ENCODE measurements at regions not wholly inside any gene's neighbourhood (a gene's known extent, or its start where the extent isn't known, plus 50 kb on each side); places are given as distances from the start of the nearest gene placed in this dataset.
"Not testable (repeated sequence)": the region's sequence is repeated elsewhere in the genome, so short reads cannot be mapped to it uniquely, and the experiment has no call there.

DNA sequence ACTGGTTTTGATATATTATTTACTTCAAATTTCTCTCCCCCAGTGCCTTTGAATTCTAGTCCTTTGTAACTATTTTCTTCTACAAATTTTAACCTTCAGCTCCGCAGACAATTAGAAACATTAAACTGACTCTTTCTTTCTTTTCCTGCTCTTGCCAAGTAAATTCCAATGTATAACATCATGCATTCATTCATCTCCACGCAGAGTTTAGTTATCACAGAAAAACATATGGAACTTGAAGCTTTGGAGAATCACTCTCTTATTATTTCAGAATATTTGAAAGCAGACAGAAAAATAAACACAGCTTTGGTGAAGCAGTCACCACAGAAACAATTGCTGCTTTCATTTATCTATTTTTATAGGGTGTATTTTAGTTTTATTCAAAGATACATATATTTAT is 778.7 kb upstream of the CDH8 start:
- DNase-seq (ENCODE audit: low read depth): no peak

DNA sequence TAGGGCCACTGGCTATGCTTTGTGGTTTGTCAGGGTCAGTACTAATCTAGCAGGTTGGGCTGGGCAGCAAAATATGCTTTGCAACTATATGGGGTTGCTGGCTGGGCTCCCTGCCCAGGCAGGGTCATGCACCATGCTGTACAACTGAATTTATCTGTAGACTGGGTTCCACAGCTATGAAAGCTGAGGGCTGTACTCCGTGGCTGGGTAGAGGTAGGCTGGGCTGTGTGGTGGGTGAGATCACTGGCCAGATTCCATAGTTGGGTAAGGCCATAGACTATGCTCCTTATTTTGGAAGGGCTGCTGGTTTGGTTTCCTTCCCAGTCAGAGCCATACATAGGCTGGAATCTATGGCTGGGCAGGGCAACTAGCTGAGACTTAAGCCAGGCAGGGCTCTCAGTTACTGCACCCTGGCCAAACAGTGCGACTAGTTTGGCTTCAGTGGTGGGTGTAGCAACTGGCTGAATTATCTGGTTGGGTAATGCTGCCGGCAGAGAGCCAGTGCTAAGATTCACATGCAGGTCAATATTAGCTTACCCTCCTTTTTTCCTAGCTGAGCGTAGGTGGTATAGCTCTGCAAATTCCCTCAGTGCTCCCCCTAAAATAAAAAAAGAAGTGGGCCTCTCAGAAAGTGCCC is 769.1 kb upstream of the CDH8 start:
- no peak for DNase-seq (ENCODE audit: low read depth)

DNA sequence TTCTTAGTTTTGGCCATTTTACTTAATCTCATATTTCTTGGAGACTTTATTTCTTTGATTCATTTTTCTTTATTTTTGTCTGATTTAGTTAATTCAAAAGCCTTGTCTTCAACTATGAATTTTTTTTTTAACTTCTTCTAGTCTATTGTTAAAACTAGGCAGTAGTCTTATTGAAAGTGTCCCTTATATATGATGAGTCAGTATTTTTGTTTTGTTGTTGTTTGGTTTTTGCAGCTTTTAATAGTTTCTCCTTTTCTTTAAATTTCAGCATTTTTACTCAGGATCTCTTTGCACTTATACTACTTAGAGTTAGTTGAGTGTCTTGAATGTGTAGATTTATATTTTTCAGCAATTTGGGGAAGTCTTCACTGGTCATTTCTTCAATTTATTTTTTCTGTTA is 758.5 kb upstream of the CDH8 start:
- no peak for DNase-seq (ENCODE audit: low read depth)

DNA sequence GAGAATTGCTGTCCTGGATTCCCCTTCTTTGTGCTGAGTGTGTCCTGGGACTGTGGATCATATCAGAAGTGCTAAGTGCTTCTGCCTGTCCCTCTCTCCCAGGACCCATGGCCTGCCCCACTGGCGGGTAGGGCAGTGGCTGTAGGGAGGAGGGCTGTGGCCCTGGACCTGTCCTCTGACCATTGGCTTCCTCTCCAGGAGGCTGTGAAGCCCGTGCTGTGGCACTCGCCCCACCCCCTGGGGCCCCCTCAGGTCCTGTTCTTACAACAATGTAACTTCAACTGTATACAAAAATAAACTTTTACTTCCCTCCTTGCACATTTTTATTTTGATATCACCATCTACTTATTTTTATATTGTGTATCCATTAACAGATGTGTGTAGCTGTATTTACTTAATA is 743.8 kb upstream of the CDH8 start:
- not testable (repeated sequence) for DNase-seq (ENCODE audit: low read depth)

DNA sequence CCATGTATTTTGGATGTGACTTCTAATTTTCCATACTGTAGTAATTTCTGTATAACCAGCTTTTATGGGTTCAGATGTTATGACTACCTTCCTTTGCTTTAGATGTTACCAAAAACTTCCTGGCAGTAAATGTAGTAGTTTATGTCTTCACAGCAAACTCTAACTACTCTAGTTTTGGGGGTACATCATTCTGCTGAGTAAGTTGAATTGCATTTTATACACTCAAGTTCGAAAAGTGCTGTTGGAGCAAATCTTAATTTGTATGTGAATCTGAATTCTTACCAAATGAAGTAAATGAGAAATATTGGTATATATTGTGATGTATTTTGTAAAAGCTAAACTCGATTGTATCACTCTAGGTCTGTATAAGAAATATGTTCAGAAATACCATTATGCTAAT is 728.3 kb upstream of the CDH8 start:
- DNase-seq (ENCODE audit: low read depth): no peak

DNA sequence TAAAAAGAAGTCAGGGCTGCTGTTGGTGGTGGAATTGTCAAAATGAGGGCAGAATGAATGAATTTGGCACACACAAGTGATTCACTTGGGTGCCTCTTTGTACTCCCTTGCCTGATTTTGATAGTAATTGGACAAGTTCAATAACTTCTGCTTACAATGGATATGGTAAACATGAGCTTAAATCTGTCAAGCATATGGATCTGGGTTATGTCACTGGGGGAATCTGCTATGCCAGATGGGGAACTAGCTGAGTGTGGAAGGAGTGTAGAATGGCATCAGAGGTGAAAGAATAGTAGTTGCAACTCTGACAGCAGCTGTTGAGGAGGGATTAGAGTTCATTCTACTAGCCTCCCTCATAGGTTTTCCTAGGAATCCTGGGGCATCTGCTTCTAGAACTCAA is 724.2 kb upstream of the CDH8 start:
- no peak for DNase-seq (ENCODE audit: low read depth)

DNA sequence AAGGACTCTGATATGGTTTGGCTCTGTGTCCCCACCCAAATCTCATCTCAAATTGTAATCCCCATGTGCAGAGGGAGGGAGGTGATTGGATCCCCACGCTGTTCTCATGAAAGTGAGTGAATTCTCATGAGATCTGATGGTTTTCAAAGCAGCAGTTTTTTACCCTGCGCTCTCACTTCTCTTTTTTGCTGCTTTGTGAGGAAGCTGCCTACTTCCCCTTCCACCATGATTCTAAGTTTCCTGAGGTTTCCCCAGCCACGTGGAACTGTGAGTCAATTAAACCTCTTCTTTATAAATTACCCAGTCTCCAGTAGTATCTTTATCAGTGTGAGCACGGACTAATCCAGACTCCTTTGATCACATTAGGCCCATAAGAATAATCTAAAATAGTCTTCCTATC is 719.7 kb upstream of the CDH8 start:
- DNase-seq (ENCODE audit: low read depth): no peak

DNA sequence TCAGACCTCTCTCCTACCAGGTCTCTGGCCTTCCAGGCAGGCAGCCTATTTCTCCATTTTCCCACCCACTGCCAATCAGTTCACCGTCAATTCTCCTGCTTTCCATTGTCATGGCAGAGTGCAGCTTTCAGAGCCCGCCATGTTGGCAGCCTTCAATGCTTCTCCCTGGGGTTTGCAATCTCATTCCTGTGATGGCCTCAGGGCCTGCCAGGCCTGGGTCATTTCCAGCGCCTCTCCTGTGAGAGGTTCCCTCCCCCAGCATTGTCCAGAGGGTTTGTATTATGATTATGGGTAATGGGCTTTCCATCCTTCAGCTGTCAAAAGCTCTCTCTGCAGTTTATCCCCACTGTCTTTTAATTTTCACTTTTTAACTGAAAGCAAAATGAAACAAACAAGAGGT is 716.6 kb upstream of the CDH8 start:
- no peak for DNase-seq (ENCODE audit: low read depth)

DNA sequence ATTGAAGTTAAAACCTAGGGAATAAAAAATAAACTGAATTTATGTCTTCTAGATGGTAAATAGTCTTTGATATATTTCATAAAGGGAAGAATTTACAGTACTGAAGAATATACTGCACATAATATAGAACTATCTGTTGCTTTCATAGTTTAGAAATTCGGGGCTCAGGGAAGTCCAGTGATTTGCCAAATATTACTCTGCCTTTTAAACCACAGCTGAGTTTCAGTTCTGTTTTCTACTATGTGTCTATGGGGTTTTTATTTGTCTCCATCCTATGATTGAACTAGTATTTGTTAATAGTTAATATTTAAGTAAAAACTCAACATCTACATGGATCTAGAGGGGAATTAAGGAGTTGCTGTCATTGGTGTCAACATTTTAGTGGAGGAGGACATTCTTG is 715.0 kb upstream of the CDH8 start:
- DNase-seq (ENCODE audit: low read depth): no peak

DNA sequence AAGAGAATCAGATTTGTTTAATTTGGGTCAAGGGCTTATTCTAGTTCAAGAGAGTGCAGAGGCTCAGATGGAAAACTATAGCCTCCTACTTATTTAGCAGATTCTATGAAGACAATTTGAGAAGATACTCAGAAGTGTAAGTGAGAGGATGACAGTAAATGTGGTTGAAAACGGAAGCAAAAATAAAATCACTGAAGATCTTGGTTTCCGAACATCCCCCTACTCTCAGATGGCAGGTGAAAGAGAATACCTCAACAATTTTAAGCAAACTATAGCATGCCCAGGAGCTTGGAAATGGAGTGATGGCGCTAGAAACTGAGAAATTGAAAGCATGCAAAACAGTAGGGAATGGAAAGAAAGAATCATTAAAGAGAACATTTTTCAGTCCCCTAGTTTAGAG is 705.5 kb upstream of the CDH8 start:
- no peak for DNase-seq (ENCODE audit: low read depth)

DNA sequence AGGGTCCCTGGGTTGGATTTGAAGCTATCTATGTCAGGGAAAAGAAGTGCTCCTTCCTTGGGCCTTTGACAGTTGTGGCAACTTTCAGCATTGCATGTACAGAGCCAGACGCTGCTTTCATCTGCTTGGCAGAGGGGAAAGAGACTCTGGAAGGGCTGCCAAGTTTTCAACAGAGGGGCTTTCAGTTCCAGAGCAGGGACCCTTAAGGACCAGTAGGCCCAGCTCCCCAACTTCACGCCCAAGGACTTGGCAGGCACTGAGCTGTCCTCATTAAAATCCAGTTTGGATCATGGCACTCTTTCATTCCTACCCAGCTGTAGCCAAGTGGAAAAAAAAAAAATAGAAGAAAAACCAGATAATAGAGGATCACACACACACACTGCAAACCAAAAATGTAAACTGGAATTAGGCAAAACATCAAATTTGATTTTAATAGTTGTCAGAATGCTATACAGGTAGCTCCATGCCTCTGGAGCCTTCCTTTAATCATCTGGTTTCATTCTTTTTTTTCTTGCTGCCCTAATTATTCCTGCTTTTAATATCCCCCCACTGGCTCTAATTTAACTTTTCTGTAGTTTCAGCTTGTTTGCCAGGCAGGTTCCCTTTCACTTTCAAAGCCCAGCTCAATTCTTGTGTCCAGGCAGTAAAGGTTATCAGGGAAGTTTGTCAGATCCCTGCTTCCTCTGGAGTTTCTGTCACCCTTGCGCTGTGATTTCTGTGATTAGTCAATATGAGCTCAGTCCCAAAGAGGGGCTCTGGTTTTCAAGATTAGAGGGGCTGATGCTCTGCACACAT is 702.6 kb upstream of the CDH8 start:
- DNase-seq (ENCODE audit: low read depth): no peak

DNA sequence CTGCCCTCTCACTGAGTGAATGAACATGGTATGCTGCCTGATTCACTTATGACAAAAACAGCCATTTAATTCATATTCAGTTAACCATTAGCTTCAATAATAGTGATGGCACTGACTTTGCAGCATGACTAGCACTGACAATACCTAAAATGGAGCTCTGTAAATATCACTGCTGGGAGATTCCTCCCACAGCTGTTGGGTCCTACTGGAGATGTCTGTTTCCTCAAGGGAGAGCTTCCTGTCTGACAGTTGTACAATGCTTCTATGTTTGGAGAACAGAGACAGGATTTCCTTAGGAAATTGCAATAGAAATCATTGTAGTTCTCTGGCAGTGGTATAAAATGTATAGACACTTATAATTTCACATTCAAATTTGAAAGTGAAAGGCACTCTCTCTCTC is 695.9 kb upstream of the CDH8 start:
- DNase-seq (ENCODE audit: low read depth): no peak

DNA sequence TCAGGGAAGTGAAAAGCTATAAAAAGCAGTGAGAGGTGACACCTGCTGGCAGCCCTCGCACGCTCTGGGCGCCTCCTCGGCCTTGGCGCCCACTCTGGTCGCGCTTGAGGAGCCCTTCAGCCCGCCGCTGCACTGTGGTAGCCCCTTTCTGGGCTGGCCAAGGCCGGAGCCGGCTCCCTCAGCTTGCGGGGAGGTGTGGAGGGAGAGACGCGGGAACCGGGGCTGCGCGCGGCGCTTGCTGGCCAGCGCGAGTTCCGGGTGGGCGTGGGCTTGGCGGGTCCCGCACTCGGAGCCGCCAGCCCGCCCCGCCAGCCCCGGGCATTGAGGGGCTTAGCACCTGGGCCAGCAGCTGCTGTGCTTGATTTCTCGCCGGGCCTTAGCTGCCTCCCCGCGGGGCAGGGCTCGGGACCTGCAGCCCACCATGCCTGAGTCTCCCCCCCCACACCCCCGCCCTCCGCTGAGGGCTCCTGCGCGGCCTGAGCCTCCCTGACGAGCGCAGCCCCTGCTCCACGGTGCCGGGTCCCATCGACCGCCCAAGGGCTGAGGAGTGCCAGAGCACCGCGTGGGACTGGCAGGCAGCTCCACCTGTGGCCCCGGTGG is 688.5 kb upstream of the CDH8 start:
- DNase-seq (ENCODE audit: low read depth): not testable (repeated sequence)

DNA sequence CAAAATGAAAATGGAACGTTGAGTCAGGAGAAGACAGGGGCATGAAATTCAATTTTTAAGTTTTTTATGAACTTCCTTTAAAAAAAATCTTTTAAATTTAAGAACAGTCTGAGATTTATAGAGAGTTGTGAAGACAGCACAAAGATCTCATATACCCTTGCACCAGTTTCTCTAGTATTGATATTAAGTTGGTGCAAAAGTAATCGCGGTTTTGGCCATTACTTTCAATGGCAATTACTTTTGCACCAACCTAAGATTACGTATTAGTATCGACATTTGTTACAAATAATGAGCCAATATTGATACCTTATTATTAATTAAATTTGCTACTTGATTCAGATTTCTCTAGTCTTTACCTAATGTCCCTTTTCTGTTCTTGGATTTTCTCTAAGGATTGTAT is 684.4 kb upstream of the CDH8 start:
- DNase-seq (ENCODE audit: low read depth): no peak

DNA sequence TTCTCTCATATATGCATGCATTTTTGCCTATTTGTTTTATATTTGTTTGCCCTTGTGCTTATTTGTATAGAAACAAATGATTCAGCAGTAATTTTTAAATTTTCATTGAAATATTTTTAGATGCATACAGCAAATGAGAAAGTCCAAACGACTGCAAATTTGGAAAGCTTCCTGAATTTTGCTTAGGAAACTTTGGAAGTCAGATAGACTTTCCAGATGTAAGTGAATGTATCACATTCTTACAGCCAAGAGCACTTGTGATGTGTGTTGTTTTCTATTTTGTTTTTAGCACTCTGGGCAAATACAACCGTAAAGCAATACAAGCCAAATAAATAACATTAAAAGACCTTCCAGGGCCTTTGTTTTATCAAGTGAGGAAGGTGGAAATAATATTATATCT is 680.8 kb upstream of the CDH8 start:
- no peak for DNase-seq (ENCODE audit: low read depth)

DNA sequence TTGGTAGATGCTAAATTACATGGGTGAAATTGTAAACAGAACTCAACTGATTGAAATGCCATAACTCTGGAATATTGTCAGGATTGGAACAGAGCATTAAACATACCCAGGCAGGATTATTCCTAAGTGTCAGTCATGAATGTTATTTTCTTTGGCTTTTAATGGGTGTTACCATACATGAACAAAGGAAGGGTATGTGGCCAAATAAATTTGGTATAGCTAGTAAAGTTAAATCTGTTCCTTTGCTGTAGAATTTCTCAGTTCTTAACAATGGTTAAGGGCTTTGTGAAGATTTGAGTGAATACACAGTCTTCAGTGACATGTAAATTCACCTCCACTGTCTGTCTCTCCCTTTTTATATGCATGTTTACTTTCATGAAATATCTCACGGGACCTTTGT is 679.5 kb upstream of the CDH8 start:
- DNase-seq (ENCODE audit: low read depth): no peak

DNA sequence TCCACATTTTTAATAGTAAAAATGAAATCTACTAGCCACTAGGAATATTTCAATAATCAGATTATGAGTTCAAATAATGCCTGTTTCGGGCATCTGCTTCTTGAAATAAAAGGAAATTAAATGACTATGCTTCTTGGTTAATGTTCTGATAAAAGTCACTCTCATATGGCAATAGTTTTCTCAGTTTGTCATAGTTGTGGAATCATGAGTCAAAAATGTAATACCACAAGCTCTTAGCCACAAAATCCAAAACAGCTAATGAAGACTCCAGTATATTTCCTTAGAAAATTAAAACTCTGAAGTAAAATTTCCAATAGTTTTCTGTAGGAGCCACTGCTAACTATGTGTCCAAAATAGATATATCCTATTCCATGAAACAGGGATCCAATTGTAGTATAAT is 676.3 kb upstream of the CDH8 start:
- DNase-seq (ENCODE audit: low read depth): no peak

DNA sequence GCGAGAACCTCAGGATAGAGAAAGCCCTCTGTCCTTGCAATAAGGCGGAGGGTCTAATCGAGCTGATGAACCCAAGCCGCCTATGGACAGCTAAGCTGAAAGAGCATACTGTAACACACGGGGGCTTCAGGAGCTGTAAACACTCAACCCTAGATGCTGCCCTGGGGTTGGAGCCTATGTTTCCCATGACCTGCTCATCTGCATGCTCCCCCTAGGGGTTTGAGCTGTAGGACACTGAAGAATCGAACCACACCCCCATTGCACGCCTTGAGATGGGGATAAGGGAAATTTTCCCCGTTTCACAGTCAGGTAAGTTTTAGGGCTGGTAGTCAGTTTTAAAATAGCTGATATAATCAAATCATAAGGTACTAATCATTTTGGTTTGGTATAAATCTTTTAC is 675.6 kb upstream of the CDH8 start:
- no peak for DNase-seq (ENCODE audit: low read depth)

DNA sequence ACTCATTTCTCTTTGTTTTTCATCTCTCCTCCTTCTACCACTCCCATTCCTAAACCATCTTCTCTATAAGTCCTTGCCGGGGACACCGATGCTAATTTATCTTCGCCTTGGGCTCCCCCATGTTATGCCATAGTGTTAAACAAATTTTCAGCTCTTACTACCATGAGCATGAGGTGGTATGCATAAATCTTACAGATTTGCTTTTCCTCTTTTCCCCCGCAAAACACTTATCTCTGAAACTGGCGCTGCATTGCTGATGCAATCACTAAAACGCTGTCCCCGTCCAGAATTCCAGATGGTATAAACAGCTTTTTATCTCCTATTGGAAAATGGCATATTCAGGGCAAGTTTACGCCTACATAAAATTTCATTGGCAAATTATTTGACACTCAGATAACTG is 673.6 kb upstream of the CDH8 start:
- DNase-seq (ENCODE audit: low read depth): no peak

DNA sequence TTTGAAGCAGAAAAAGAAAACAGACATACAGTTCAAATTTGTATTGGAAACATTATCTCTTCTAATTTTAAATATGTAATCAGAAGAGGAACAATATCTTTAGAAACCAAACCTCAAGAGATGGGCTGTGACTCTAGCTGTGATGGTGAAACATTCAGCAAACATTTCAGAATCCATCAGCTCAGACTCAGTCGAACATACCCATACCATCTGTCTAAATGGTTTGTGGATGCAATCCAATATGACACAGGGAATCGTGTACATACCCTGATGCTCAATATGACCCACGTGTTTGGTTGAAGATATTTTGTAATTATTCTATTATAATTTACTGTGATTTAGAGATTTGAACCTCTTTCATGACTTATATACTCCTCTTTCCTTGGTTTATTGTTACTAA is 665.2 kb upstream of the CDH8 start:
- DNase-seq (ENCODE audit: low read depth): no peak

DNA sequence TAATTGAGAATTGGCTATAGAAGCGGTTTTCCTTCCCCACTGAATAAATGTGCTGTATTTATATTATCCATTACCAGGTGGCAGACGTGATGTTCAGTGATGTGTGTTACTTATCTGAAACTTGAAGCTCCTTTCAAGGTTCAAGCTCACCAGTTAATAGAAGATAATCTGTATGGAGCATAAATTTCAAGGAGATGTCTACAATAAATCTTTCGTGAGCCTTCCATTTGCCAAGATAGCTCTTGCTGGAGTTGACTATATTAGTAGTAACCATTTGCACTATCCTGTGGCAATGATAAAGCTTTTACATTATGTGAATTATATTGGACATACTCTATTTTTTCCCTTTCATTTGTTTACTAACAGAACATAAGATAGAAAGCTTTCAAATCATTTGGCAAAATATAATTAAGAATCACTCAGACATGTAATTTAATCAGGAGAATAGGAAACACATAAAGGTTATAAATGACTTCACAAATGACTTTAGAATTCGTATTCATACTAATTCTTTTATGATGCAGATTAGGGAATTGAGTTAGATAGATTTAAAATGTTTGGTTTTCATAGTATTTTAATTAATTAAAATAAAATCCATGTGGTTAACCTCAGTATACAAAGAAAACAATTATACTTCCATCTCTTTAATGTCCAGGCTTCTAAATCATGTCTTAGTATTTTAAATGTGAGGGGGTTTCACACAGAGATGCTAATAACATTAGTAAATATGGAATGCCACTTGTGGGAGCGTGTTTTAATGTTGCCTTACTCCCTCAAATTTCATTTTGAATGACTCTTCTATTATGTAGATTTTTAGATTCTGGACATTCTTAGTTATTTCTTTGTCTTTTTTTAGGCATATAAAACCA is 664.4 kb upstream of the CDH8 start:
- DNase-seq (ENCODE audit: low read depth): no peak

DNA sequence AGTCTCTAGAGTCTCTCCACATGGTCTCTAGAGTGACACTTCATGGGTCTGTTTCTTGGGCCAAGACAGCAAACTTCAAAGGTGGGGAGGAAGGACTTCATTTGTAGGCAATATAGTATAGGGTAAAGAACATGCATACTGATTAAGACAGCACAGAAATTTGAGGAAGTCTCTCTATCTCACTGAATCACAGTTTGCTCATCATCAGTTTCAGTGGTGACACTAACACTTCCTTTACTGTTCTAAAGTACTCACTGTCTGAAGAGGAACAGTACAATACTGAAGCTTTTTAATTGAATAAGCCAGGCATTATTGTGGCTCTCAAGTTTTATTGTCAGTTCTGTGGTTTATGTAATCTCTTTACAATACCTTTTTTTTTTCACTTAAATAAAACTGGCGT is 656.4 kb upstream of the CDH8 start:
- DNase-seq (ENCODE audit: low read depth): no peak

DNA sequence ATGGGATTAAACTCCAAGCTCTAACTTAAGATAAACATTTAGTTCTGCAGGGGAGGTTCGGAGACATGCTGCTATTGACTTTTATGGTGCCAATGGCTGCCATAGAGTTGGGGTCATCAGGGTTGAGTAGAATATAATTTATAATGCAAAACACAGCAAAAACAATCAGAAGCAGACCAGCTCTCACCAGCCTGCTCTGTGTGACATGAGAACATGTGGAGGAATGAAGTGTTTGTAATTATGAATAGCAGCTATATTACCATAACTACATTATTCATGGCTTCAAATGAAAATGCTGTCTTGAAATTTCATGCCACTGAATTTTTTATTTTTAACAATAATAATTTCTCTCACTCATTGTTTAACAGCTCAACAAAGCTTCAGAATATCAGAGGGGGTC is 645.6 kb upstream of the CDH8 start:
- no peak for DNase-seq (ENCODE audit: low read depth)

Data from RPMI7951 (cell line).